Adrenal gland (tissue), 9 donors: ENCODE measurements at regions not wholly inside any gene's neighbourhood (a gene's known extent, or its start where the extent isn't known, plus 50 kb on each side); places are given as distances from the start of the nearest gene placed in this dataset.
A peak's percentile ranks its signal among the peaks of the same experiment; 100 is the strongest.

Source experiments
- DNase-seq, 7 donors: peaks; one replicate each; pipeline ENCODE4 v3.0.0-alpha.2; 2019 to 2020
- H3K27ac ChIP-seq, 5 donors: fragments of 200-600 bp; sonication (generic) in 4 of 5; 1 replicate in 3 of 5; 2 replicates in 2 of 5; pipeline versions ENCODE4 v1.5.1 to v1.8.0; 2016 to 2020; ENCODE audit warnings: mild to moderate bottlenecking in 1 of 5
- H3K27me3 ChIP-seq: fragments of 200-600 bp; 2 replicates; pipeline ENCODE4 v1.8.0; 2021
- H3K36me3 ChIP-seq, 2 donors: fragments of 200-600 bp; replicated peaks in 1 of 2; 1 replicate in 1 of 2; 2 replicates in 1 of 2; pipeline versions ENCODE4 v1.5.1 to v1.8.0; 2018 to 2022
- H3K4me1 ChIP-seq, 2 donors: fragments of 200-600 bp; replicated peaks in 1 of 2; 1 replicate in 1 of 2; 2 replicates in 1 of 2; pipeline versions ENCODE4 v1.5.1 to v1.8.0; 2018 to 2021
- H3K4me3 ChIP-seq, 4 donors: fragments of 200-600 bp; sonication (generic) in 3 of 4; one replicate each; pipeline ENCODE4 v1.5.1; 2016 to 2018
- H3K9me3 ChIP-seq, 3 donors: fragments of 200-600 bp; sonication (generic) in 1 of 3; replicated peaks in 1 of 3; 1 replicate in 2 of 3; 2 replicates in 1 of 3; pipeline versions ENCODE4 v1.5.1 to v1.8.0; 2016 to 2021
- CTCF ChIP-seq, 6 experiments: fragments of 450-650 bp in 4 of 6; fragments of 200-600 bp in 2 of 6; sonication (generic) in 1 of 6; IDR thresholded peaks; 1 replicate in 5 of 6; 2 replicates in 1 of 6; pipeline versions ENCODE4 v1.5.1 to v1.8.0; 2016 to 2021; ENCODE audit warnings: antibody characterized with exemption in 6 of 6, mild to moderate bottlenecking in 2 of 6, moderate library complexity in 1 of 6
- POLR2A ChIP-seq, 2 donors: fragments of 450-650 bp; IDR thresholded peaks; one replicate each; pipeline ENCODE4 v1.6.1; 2017; ENCODE audit warnings: antibody characterized with exemption in 2 of 2, mild to moderate bottlenecking in 2 of 2, moderate library complexity in 1 of 2
- WGBS, 4 donors: extraction: QIAGEN DNeasy Blood & Tissue Kit in 2 of 4; methylation state at CpG; one replicate each; pipeline versions ENCODE4 v1.1.5 to v1.1.7; 2013 to 2017; 5-methylcytosine and 5-hydroxymethylcytosine counted together
- intact Hi-C, 2 donors: fragments of 100-400 bp; cut with DNase I; formaldehyde crosslinking; loops; one replicate each; pipeline versions ENCODE4 v1.14.1 to v1.15.0; 2022 to 2023
- donor health status: healthy with polysubstance abuse.
- donor health status: Bipolar disorder and iron deficiency.
- donor health status: DM: yes; HTN: yes; CAD: no.
- donor health status: DM: no; HTN: no; CAD: no.
- donor health status: DM: no; HTN: no; CAD: no.

DNA sequence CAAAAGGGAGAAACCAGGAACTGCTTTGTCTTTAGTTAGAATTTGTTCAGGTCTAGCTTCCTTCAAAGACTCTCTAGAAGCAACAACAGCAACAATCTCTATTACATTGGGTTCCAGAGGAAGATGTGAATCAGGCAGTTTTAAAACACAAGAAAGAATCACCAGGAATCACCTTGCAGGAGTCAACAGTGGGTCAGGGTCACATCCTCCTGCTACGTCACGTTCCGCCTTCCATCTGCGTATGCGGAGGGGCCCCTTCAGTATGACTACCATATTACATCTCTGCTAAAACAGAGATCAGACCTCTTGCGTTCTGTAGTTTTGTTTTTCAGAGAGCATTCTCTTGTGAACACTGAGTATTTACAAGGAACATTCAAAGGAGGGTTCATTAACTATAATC, 147.8 kb upstream of the STARD13 start:
- DNase-seq, result peak in 1 of 7 donors; percentile 17
- Histone ChIP-seq H3K27ac (no peak overlapping the region), H3K4me3 (no peak overlapping the region), H3K9me3 (no peaks in the 10 kb centered on the region), H3K4me1 (no peaks in the 10 kb centered on the region), H3K27me3 (no peaks in the 10 kb centered on the region), H3K36me3 (no peaks in the 10 kb centered on the region)
- WGBS, 4 donors, result 66 to 78% (median 75%) methylated on average over 6 of the region's 6 CpGs
- intact Hi-C loops, result no loop called here
- TF ChIP-seq CTCF (IDR thresholded peaks at IDR 0.05), result no peak
- no peak for TF ChIP-seq POLR2A (IDR thresholded peaks at IDR 0.05)

GRCh38 chr13:33434676-33435075, 149.1 kb upstream of the STARD13 start:
- Histone ChIP-seq H3K4me3 (no peak overlapping the region), H3K9me3 (no peaks in the 10 kb centered on the region), H3K27ac (no peak overlapping the region), H3K27me3 (no peaks in the 10 kb centered on the region), H3K4me1 (no peaks in the 10 kb centered on the region), H3K36me3 (no peaks in the 10 kb centered on the region)
- no peak for DNase-seq
- no peak for TF ChIP-seq CTCF (IDR thresholded peaks at IDR 0.05)
- TF ChIP-seq POLR2A (IDR thresholded peaks at IDR 0.05), result no peak
- intact Hi-C loops, result no loop called here
- WGBS, 4 donors, result 79 to 87% (median 81%) methylated on average over 2 of the region's 2 CpGs

DNA sequence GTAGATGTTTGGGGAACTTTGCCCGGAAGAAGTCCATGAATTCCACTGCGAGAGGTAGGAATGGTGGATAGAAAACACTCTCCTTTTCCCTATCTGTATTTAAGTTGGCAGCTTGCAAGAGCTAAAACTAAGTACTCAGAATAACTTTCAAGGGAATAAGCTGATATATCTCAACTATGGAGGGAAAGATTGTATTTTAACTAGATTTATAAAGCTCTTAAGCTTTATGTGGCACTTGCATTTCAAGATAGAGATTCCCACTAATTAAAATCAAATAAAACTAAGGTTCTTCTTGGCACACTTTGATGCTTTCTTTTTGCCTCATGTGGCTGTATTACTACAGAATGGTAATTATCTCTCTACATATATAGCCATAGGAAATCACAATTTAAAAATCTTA, 149.7 kb upstream of the STARD13 start:
- no peak for TF ChIP-seq CTCF (IDR thresholded peaks at IDR 0.05)
- no peak for TF ChIP-seq POLR2A (IDR thresholded peaks at IDR 0.05)
- no peak overlapping the region for H3K4me3 ChIP-seq
- intact Hi-C loops, result no loop called here
- no peaks in the 10 kb centered on the region for H3K36me3 ChIP-seq
- H3K9me3 ChIP-seq, result no peaks in the 10 kb centered on the region
- H3K27me3 ChIP-seq, result no peaks in the 10 kb centered on the region
- no peaks in the 10 kb centered on the region for H3K4me1 ChIP-seq
- WGBS, 4 donors, result 85 to 97% (median 90%) methylated on average over 2 of the region's 2 CpGs
- no peak overlapping the region for H3K27ac ChIP-seq
- no peak for DNase-seq

DNA sequence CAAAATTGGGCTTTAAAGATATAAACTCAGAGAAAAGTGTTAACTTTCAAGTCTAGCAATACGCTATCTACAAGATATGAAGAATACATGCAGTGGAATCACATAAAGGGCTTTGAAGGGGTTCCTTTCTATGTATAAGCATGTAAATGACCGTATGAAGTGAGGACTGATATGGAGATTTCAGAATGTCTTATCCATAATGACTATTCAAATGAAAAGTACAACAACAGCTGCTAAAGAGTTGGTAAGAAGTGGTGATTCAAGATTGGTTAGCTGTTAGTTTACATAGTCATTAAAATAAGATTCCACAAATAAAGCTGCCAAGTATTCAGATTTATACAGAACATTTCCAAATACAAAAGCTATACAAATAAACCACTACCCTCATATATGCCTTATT, 153.4 kb upstream of the STARD13 start:
- intact Hi-C loops, result no loop called here
- Histone ChIP-seq H3K27ac (no peak overlapping the region), H3K4me3 (no peak overlapping the region), H3K36me3 (no peaks in the 10 kb centered on the region), H3K9me3 (no peaks in the 10 kb centered on the region), H3K27me3 (no peaks in the 10 kb centered on the region), H3K4me1 (no peaks in the 10 kb centered on the region)
- DNase-seq, result no peak
- WGBS, 4 donors, result 88 to 95% (median 90%) methylated on average over 2 of the region's 2 CpGs
- TF ChIP-seq POLR2A (IDR thresholded peaks at IDR 0.05) (no peak), CTCF (IDR thresholded peaks at IDR 0.05) (no peak)
